OCI-LY7 (cell line): ENCODE measurements at regions not wholly inside any gene's neighbourhood (a gene's known extent, or its start where the extent isn't known, plus 50 kb on each side); places are given as distances from the start of the nearest gene placed in this dataset.

Experiments used
- BruUV-seq: library from RNA; stranded (reverse); fragments of 400-500 nt; replicated peaks from 2 replicates; lab custom pipeline; 2021; lab: Mats Ljungman, UMichigan
- CTCF ChIA-PET: fragments of 300-600 bp; sonication (Branson Sonifier 250); formaldehyde crosslinking; loops from one replicate; lab custom pipeline; 2022; ENCODE audit warnings: antibody characterized with exemption; ENCODE audit not compliant: unreplicated experiment; lab: Charles Lee
- POLR2A ChIA-PET: fragments of 300-600 bp; sonication (Branson Sonifier 250); formaldehyde crosslinking; loops from one replicate; lab custom pipeline; 2022; ENCODE audit warnings: antibody characterized with exemption; lab: Charles Lee
- DNase-seq: peaks from one replicate; pipeline ENCODE4 v3.0.0-alpha.2; 2015; ENCODE audit warnings: low spot score
- H2AFZ ChIP-seq: fragments of 200-600 bp; sonication (generic), shearing (Covaris generic); 2 replicates; pipeline ENCODE4 v1.6.1; 2014; ENCODE audit warnings: mild to moderate bottlenecking, antibody characterized with exemption, low read length, moderate library complexity
- H3K27ac ChIP-seq: fragments of 200-600 bp; sonication (generic); 2 replicates; pipeline ENCODE4 v1.5.1; 2014; ENCODE audit warnings: mixed run types, low read depth, mild to moderate bottlenecking, moderate library complexity, low read length, inconsistent platforms; ENCODE audit not compliant: poor library complexity, severe bottlenecking
- H3K36me3 ChIP-seq: fragments of 200-600 bp; sonication (generic); 2 replicates; pipeline ENCODE4 v1.6.1; 2014; ENCODE audit warnings: mild to moderate bottlenecking, antibody characterized with exemption, low read length, moderate library complexity, mixed read lengths; ENCODE audit not compliant: insufficient read depth
- H3K4me1 ChIP-seq: fragments of 200-600 bp; sonication (generic); 2 replicates; pipeline ENCODE4 v1.5.1; 2014; ENCODE audit warnings: mild to moderate bottlenecking, low read length; ENCODE audit not compliant: insufficient read depth, poor library complexity, severe bottlenecking
- H3K4me2 ChIP-seq: fragments of 200-600 bp; sonication (generic); 2 replicates; pipeline ENCODE4 v1.6.1; 2014; ENCODE audit warnings: mild to moderate bottlenecking, low read length
- H3K4me3 ChIP-seq: fragments of 200-600 bp; sonication (generic); 2 replicates; pipeline ENCODE4 v1.5.1; 2014; ENCODE audit warnings: mild to moderate bottlenecking, low read depth, low read length; ENCODE audit not compliant: poor library complexity, severe bottlenecking
- H3K79me2 ChIP-seq: fragments of 200-600 bp; sonication (generic); 2 replicates; pipeline ENCODE4 v1.6.1; 2016; ENCODE audit warnings: low read depth, mild to moderate bottlenecking, low read length, moderate library complexity, mixed read lengths; ENCODE audit not compliant: insufficient read depth
- H3K9me2 ChIP-seq: fragments of 200-600 bp; sonication (generic); 2 replicates; pipeline ENCODE4 v1.6.1; 2016; ENCODE audit warnings: mild to moderate bottlenecking, low read length, mixed read lengths; ENCODE audit not compliant: insufficient read depth
- H3K9me3 ChIP-seq: fragments of 200-600 bp; sonication (generic); 2 replicates; pipeline ENCODE4 v1.6.1; 2014; ENCODE audit warnings: mild to moderate bottlenecking, mixed run types, low read length, mixed read lengths
- H4K20me1 ChIP-seq: fragments of 200-600 bp; sonication (generic); 2 replicates; pipeline ENCODE4 v1.6.1; 2014; ENCODE audit warnings: mild to moderate bottlenecking, antibody characterized with exemption, low read length, moderate library complexity, mixed read lengths; ENCODE audit not compliant: insufficient read depth
- CTCF ChIP-seq: fragments of 200-600 bp; sonication (generic); conservative IDR thresholded peaks from 2 replicates; pipeline ENCODE4 v1.5.1; 2014; ENCODE audit warnings: mild to moderate bottlenecking, antibody characterized with exemption, low read length, moderate library complexity, mixed read lengths
- EZH2phosphoT487 ChIP-seq: fragments of 200-600 bp; sonication (generic); IDR thresholded peaks from 2 replicates; pipeline ENCODE4 v1.6.1; 2018; ENCODE audit warnings: low read depth, borderline replicate concordance, mild to moderate bottlenecking, mixed run types, antibody characterized with exemption, low read length, moderate library complexity, mixed read lengths
- intact Hi-C: fragments of 100-400 bp; cut with micrococcal nuclease; formaldehyde crosslinking; loops from one replicate; pipeline ENCODE4 v1.10.0; 2022; ENCODE audit not compliant: unreplicated experiment

- H2AFZ ChIP-seq, result no peak overlapping the region
- no peaks in the 10 kb centered on the region for H3K36me3 ChIP-seq
- no peak for DNase-seq
- no peak overlapping the region for H3K27ac ChIP-seq
- H3K9me2 ChIP-seq, result no peaks in the 10 kb centered on the region
- H3K79me2 ChIP-seq, result no peaks in the 10 kb centered on the region
- H3K4me3 ChIP-seq, result no peak overlapping the region
- ChIA-PET CTCF (no interaction called here), POLR2A (no interaction called here)
- BruUV-seq, result no TSS peak
- intact Hi-C loops, result no loop called here
- H3K9me3 ChIP-seq, result no peaks in the 10 kb centered on the region
- H4K20me1 ChIP-seq, result no peaks in the 10 kb centered on the region
- no peak for TF ChIP-seq CTCF
- TF ChIP-seq EZH2phosphoT487, result no peak
- H3K4me1 ChIP-seq, result no peaks in the 10 kb centered on the region
- no peak overlapping the region for H3K4me2 ChIP-seq
These were observed 85.4 kb upstream of the AGTR1 start for GRCh38 chr3:148612278-148612677.

GRCh38 chr3:148615382-148615781, 82.3 kb upstream of the AGTR1 start:
- CTCF ChIA-PET, result no interaction called here
- no TSS peak for BruUV-seq

More at GRCh38 chr3:148615382-148615781, 82.3 kb upstream of the AGTR1 start:
- H2AFZ ChIP-seq, result no peak overlapping the region
- H3K4me1 ChIP-seq, result no peaks in the 10 kb centered on the region
- no peaks in the 10 kb centered on the region for H3K79me2 ChIP-seq
- no peak overlapping the region for H3K4me3 ChIP-seq
- intact Hi-C loops, result no loop called here
- no peak overlapping the region for H3K27ac ChIP-seq
- H4K20me1 ChIP-seq, result no peaks in the 10 kb centered on the region
- no peaks in the 10 kb centered on the region for H3K9me2 ChIP-seq
- no peak for DNase-seq
- POLR2A ChIA-PET, result no interaction called here
- no peak for TF ChIP-seq CTCF
- no peaks in the 10 kb centered on the region for H3K9me3 ChIP-seq
- H3K4me2 ChIP-seq, result no peak overlapping the region
- H3K36me3 ChIP-seq, result no peaks in the 10 kb centered on the region
